Mesendoderm (in vitro differentiated cells): ENCODE measurements at regions not wholly inside any gene's neighbourhood (a gene's known extent, or its start where the extent isn't known, plus 50 kb on each side); places are given as distances from the start of the nearest gene placed in this dataset.
"Not testable (repeated sequence)": the region's sequence is repeated elsewhere in the genome, so short reads cannot be mapped to it uniquely, and the experiment has no call there.

Source experiments
- DNase-seq: peaks from one replicate; pipeline ENCODE4 v3.0.0; 2013
- H2AK5ac ChIP-seq: 2 replicates; pipeline ENCODE4 v1.6.1; 2013; ENCODE audit warnings: low read length, inconsistent platforms
- H2BK120ac ChIP-seq: 2 replicates; pipeline ENCODE4 v1.6.1; 2013; ENCODE audit warnings: low read depth, mild to moderate bottlenecking, low read length, moderate library complexity, mixed read lengths
- H2BK15ac ChIP-seq: replicated peaks from 2 replicates; pipeline ENCODE4 v1.6.1; 2013; ENCODE audit warnings: low read depth, mild to moderate bottlenecking, moderate library complexity
- H2BK5ac ChIP-seq: 2 replicates; pipeline ENCODE4 v1.6.1; 2013; ENCODE audit warnings: low read length, inconsistent platforms
- H3K18ac ChIP-seq: 2 replicates; pipeline ENCODE4 v1.6.1; 2013; ENCODE audit warnings: mild to moderate bottlenecking, low read length, mixed read lengths
- H3K23ac ChIP-seq: one replicate; pipeline ENCODE4 v1.6.1; 2013; ENCODE audit warnings: low read length
- H3K27ac ChIP-seq: 2 replicates; pipeline ENCODE4 v1.5.1; 2013; ENCODE audit warnings: low read depth, mild to moderate bottlenecking, inconsistent platforms, low read length, moderate library complexity
- H3K27me3 ChIP-seq: 2 replicates; pipeline ENCODE4 v1.6.1; 2013; ENCODE audit warnings: low read length, control low read depth, mild to moderate bottlenecking, inconsistent platforms; ENCODE audit not compliant: insufficient read depth, poor library complexity
- H3K36me3 ChIP-seq: 2 replicates; pipeline ENCODE4 v1.6.1; 2013; ENCODE audit warnings: low read length, inconsistent platforms; ENCODE audit not compliant: control insufficient read depth, insufficient read depth
- H3K4ac ChIP-seq: one replicate; pipeline ENCODE4 v1.6.1; 2013; ENCODE audit warnings: low read depth, mild to moderate bottlenecking, low read length, moderate library complexity
- H3K4me1 ChIP-seq: 2 replicates; pipeline ENCODE4 v1.6.1; 2013; ENCODE audit warnings: low read depth, low read length, inconsistent platforms; ENCODE audit not compliant: control insufficient read depth
- H3K4me2 ChIP-seq: 2 replicates; pipeline ENCODE4 v1.6.1; 2013; ENCODE audit warnings: low read length
- H3K4me3 ChIP-seq: 2 replicates; pipeline ENCODE4 v1.5.1; 2013; ENCODE audit warnings: mild to moderate bottlenecking, low read length
- H3K56ac ChIP-seq: one replicate; pipeline ENCODE4 v1.6.1; 2013; ENCODE audit warnings: low read length
- H3K79me1 ChIP-seq: 2 replicates; pipeline ENCODE4 v1.6.1; 2013; ENCODE audit warnings: low read length, inconsistent platforms
- H3K79me2 ChIP-seq: 2 replicates; pipeline ENCODE4 v1.6.1; 2013; ENCODE audit warnings: mild to moderate bottlenecking, low read length; ENCODE audit not compliant: control insufficient read depth, insufficient read depth
- H3K9ac ChIP-seq: 2 replicates; pipeline ENCODE4 v1.6.1; 2013; ENCODE audit warnings: low read length, inconsistent platforms
- H4K5ac ChIP-seq: one replicate; pipeline ENCODE4 v1.6.1; 2013; ENCODE audit warnings: low read length
- H4K8ac ChIP-seq: one replicate; pipeline ENCODE4 v1.6.1; 2013; ENCODE audit warnings: low read depth, mild to moderate bottlenecking, control low read depth, low read length, moderate library complexity
- WGBS: extraction: QIAGEN DNeasy Blood & Tissue Kit; methylation state at CpG from one replicate; pipeline ENCODE4 v1.1.7; 2013; ENCODE audit warnings: low lambda C conversion rate, missing lambda C conversion rate; ENCODE audit not compliant: insufficient coverage; ENCODE audit errors: extremely low coverage; 5-methylcytosine and 5-hydroxymethylcytosine counted together

GRCh38 chr5:110884005-110884404, 145.2 kb downstream of the SLC25A46 start:
- no peak overlapping the region for H3K18ac ChIP-seq
- H3K23ac ChIP-seq = no peak overlapping the region
- H3K56ac ChIP-seq = no peak overlapping the region
- H3K4me2 ChIP-seq = no peak overlapping the region
- no peak overlapping the region for H3K27ac ChIP-seq
- DNase-seq = no peak
- no peak overlapping the region for H3K4me3 ChIP-seq
- H2BK120ac ChIP-seq = no peak overlapping the region
- H2AK5ac ChIP-seq = no peak overlapping the region
- H2BK5ac ChIP-seq = no peak overlapping the region
- no peaks in the 10 kb centered on the region for H3K4me1 ChIP-seq
- H3K79me2 ChIP-seq = no peaks in the 10 kb centered on the region
- WGBS = no CpG with 5 or more reads among the region's 2 CpGs
- H4K5ac ChIP-seq = no peak overlapping the region
- H4K8ac ChIP-seq = no peak overlapping the region
- H3K4ac ChIP-seq = no peak overlapping the region
- H3K79me1 ChIP-seq = no peaks in the 10 kb centered on the region
- no peaks in the 10 kb centered on the region for H3K36me3 ChIP-seq
- H3K9ac ChIP-seq = no peak overlapping the region
- H2BK15ac ChIP-seq = no peak overlapping the region
- no peaks in the 10 kb centered on the region for H3K27me3 ChIP-seq

GRCh38 chr5:110887170-110887569, 148.4 kb downstream of the SLC25A46 start:
- no CpG with 5 or more reads among the region's 3 CpGs for WGBS
- not testable (repeated sequence) for H2BK120ac ChIP-seq, H2BK5ac ChIP-seq, H3K9ac ChIP-seq, H3K4me2 ChIP-seq, H3K27me3 ChIP-seq, H3K4ac ChIP-seq, H3K18ac ChIP-seq, H3K23ac ChIP-seq, H2BK15ac ChIP-seq, H3K27ac ChIP-seq, DNase-seq, H4K5ac ChIP-seq, H3K4me3 ChIP-seq, H4K8ac ChIP-seq, H3K79me2 ChIP-seq, H3K36me3 ChIP-seq, H3K56ac ChIP-seq, H3K79me1 ChIP-seq, H3K4me1 ChIP-seq, H2AK5ac ChIP-seq

GRCh38 chr5:110893854-110894483, 155.2 kb downstream of the SLC25A46 start:
- H3K79me1 ChIP-seq, H4K5ac ChIP-seq, H3K4me2 ChIP-seq, H3K27ac ChIP-seq, H3K4me1 ChIP-seq, H3K36me3 ChIP-seq, H3K9ac ChIP-seq, H3K27me3 ChIP-seq, DNase-seq, H3K56ac ChIP-seq, H2BK15ac ChIP-seq, H3K18ac ChIP-seq, H4K8ac ChIP-seq, H3K4me3 ChIP-seq, H3K23ac ChIP-seq, H2BK120ac ChIP-seq, H2AK5ac ChIP-seq, H2BK5ac ChIP-seq, H3K4ac ChIP-seq, H3K79me2 ChIP-seq: not testable (repeated sequence)
- no CpG with 5 or more reads among the region's 36 CpGs for WGBS

GRCh38 chr5:110894805-110895204, 156.0 kb downstream of the SLC25A46 start:
- Histone ChIP-seq H2BK120ac (no peak overlapping the region), H3K36me3 (no peaks in the 10 kb centered on the region), H3K56ac (no peak overlapping the region), H2AK5ac (no peak overlapping the region), H4K8ac (no peak overlapping the region), H2BK5ac (no peak overlapping the region), H3K18ac (no peak overlapping the region), H3K4me3 (no peak overlapping the region), H3K27me3 (no peaks in the 10 kb centered on the region), H3K79me2 (no peaks in the 10 kb centered on the region), H3K23ac (no peak overlapping the region), H3K79me1 (no peaks in the 10 kb centered on the region), H3K4me1 (no peaks in the 10 kb centered on the region), H2BK15ac (no peak overlapping the region), H3K9ac (no peak overlapping the region), H3K27ac (no peak overlapping the region), H4K5ac (no peak overlapping the region), H3K4me2 (no peak overlapping the region), H3K4ac (no peak overlapping the region)
- no peak for DNase-seq
- no CpG with 5 or more reads among the region's 8 CpGs for whole genome bisulfite sequencing

GRCh38 chr5:110896901-110897300, 158.1 kb downstream of the SLC25A46 start:
- no peak overlapping the region for H3K18ac ChIP-seq
- H3K4me1 ChIP-seq = no peaks in the 10 kb centered on the region
- no peak overlapping the region for H3K27ac ChIP-seq
- H4K8ac ChIP-seq = no peak overlapping the region
- H3K27me3 ChIP-seq = no peaks in the 10 kb centered on the region
- H2AK5ac ChIP-seq = no peak overlapping the region
- no peak for DNase-seq
- H3K23ac ChIP-seq = no peak overlapping the region
- no peak overlapping the region for H2BK120ac ChIP-seq
- no peak overlapping the region for H3K4me2 ChIP-seq
- no peaks in the 10 kb centered on the region for H3K79me2 ChIP-seq
- H3K79me1 ChIP-seq = no peaks in the 10 kb centered on the region
- H2BK15ac ChIP-seq = no peak overlapping the region
- no peak overlapping the region for H3K56ac ChIP-seq
- no peaks in the 10 kb centered on the region for H3K36me3 ChIP-seq
- H2BK5ac ChIP-seq = no peak overlapping the region
- H3K4ac ChIP-seq = no peak overlapping the region
- H3K4me3 ChIP-seq = no peak overlapping the region
- no peak overlapping the region for H4K5ac ChIP-seq
- H3K9ac ChIP-seq = no peak overlapping the region
